Mesenchymal stem cell (in vitro differentiated cells and primary cell): ENCODE measurements at regions not wholly inside any gene's neighbourhood (a gene's known extent, or its start where the extent isn't known, plus 50 kb on each side); places are given as distances from the start of the nearest gene placed in this dataset.

Experiments used
- DNase-seq: peaks from one replicate; pipeline ENCODE4 v3.0.0-alpha.2; 2013
- H2AFZ ChIP-seq: one replicate; pipeline ENCODE4 v1.6.1; 2013; ENCODE audit warnings: low read depth, mild to moderate bottlenecking, control low read depth, inconsistent platforms, low read length, moderate library complexity
- H2AK5ac ChIP-seq: 2 replicates; pipeline ENCODE4 v1.6.1; 2013; ENCODE audit warnings: low read length, moderate library complexity, mild to moderate bottlenecking, inconsistent platforms; ENCODE audit not compliant: severe bottlenecking
- H2BK120ac ChIP-seq: one replicate; pipeline ENCODE4 v1.6.1; 2013; ENCODE audit warnings: low read depth, mild to moderate bottlenecking, inconsistent platforms, low read length, moderate library complexity
- H2BK12ac ChIP-seq, 2 experiments: one replicate each; pipeline ENCODE4 v1.6.1; 2013; ENCODE audit warnings: inconsistent platforms in 2 of 2, low read length in 2 of 2, mild to moderate bottlenecking in 2 of 2, moderate library complexity in 2 of 2, control low read depth in 1 of 2
- H2BK15ac ChIP-seq: one replicate; pipeline ENCODE4 v1.6.1; 2013; ENCODE audit warnings: mild to moderate bottlenecking, low read depth, inconsistent platforms; ENCODE audit not compliant: poor library complexity, severe bottlenecking
- H2BK5ac ChIP-seq: 2 replicates; pipeline ENCODE4 v1.6.1; 2013; ENCODE audit warnings: low read depth, mild to moderate bottlenecking, low read length, control low read depth, inconsistent platforms; ENCODE audit not compliant: poor library complexity, severe bottlenecking
- H3K14ac ChIP-seq, 2 experiments: one replicate each; pipeline ENCODE4 v1.6.1; 2013; ENCODE audit warnings: inconsistent platforms in 2 of 2, low read length in 2 of 2, control low read depth in 1 of 2, mild to moderate bottlenecking in 1 of 2, moderate library complexity in 1 of 2
- H3K18ac ChIP-seq, 2 experiments: one replicate each; pipeline ENCODE4 v1.6.1; 2013; ENCODE audit warnings: inconsistent platforms in 2 of 2, low read length in 2 of 2, control low read depth in 1 of 2, low read depth in 1 of 2, mild to moderate bottlenecking in 1 of 2
- H3K23ac ChIP-seq, 2 experiments: one replicate each; pipeline ENCODE4 v1.6.1; 2013; ENCODE audit warnings: inconsistent platforms in 2 of 2, low read length in 2 of 2, mild to moderate bottlenecking in 2 of 2, moderate library complexity in 2 of 2, control low read depth in 1 of 2
- H3K27ac ChIP-seq: 2 replicates; pipeline ENCODE4 v1.5.1; 2013; ENCODE audit warnings: mild to moderate bottlenecking, moderate library complexity, low read length, control low read depth, inconsistent platforms; ENCODE audit not compliant: poor library complexity, severe bottlenecking
- H3K27me3 ChIP-seq, 2 experiments: 2 replicates each; pipeline versions ENCODE4 v1.6.1 to v1.7.0; 2013; ENCODE audit warnings: low read length in 2 of 2, mild to moderate bottlenecking in 2 of 2, moderate library complexity in 2 of 2, control low read depth in 1 of 2, inconsistent platforms in 1 of 2; ENCODE audit not compliant: control insufficient read depth in 1 of 2, insufficient read depth in 1 of 2
- H3K36me3 ChIP-seq, 2 experiments: 2 replicates each; pipeline versions ENCODE4 v1.6.1 to v1.7.0; 2013; ENCODE audit warnings: low read length in 2 of 2, control low read depth in 1 of 2, inconsistent platforms in 1 of 2, low read depth in 1 of 2, mild to moderate bottlenecking in 1 of 2; ENCODE audit not compliant: insufficient read depth in 2 of 2, control insufficient read depth in 1 of 2
- H3K4ac ChIP-seq, 2 experiments: one replicate each; pipeline ENCODE4 v1.6.1; 2013; ENCODE audit warnings: inconsistent platforms in 2 of 2, low read length in 2 of 2, mild to moderate bottlenecking in 2 of 2, moderate library complexity in 2 of 2, control low read depth in 1 of 2, low read depth in 1 of 2
- H3K4me1 ChIP-seq: 2 replicates; pipeline ENCODE4 v1.6.1; 2013; ENCODE audit warnings: low read depth, low read length, control low read depth; ENCODE audit not compliant: control insufficient read depth, insufficient read depth
- H3K4me2 ChIP-seq: 2 replicates; pipeline ENCODE4 v1.6.1; 2013; ENCODE audit warnings: low read length, mild to moderate bottlenecking, inconsistent platforms; ENCODE audit not compliant: poor library complexity, severe bottlenecking
- H3K4me3 ChIP-seq, 2 experiments: 2 replicates each; pipeline versions ENCODE4 v1.5.1 to v1.7.0; 2013; ENCODE audit warnings: low read length in 2 of 2, mild to moderate bottlenecking in 2 of 2, control low read depth in 1 of 2, low read depth in 1 of 2; ENCODE audit not compliant: insufficient read depth in 1 of 2
- H3K79me1 ChIP-seq: replicated peaks from 2 replicates; pipeline ENCODE4 v1.6.1; 2013; ENCODE audit warnings: mild to moderate bottlenecking, control low read depth, low read length, inconsistent platforms; ENCODE audit not compliant: poor library complexity, severe bottlenecking
- H3K9ac ChIP-seq: 2 replicates; pipeline ENCODE4 v1.7.0; 2013; ENCODE audit warnings: mild to moderate bottlenecking, low read length, moderate library complexity
- H3K9me3 ChIP-seq: 2 replicates; pipeline ENCODE4 v1.7.0; 2013; ENCODE audit warnings: mild to moderate bottlenecking, low read length; ENCODE audit not compliant: control insufficient read depth
- H4K8ac ChIP-seq: one replicate; pipeline ENCODE4 v1.6.1; 2013; ENCODE audit warnings: inconsistent platforms, mild to moderate bottlenecking, low read length, moderate library complexity
- H4K91ac ChIP-seq: one replicate; pipeline ENCODE4 v1.6.1; 2013; ENCODE audit warnings: mild to moderate bottlenecking, low read length, inconsistent platforms
- WGBS: methylation state at CpG from one replicate; pipeline ENCODE4 v1.1.7; 2013; ENCODE audit warnings: mixed read lengths; 5-methylcytosine and 5-hydroxymethylcytosine counted together

DNA sequence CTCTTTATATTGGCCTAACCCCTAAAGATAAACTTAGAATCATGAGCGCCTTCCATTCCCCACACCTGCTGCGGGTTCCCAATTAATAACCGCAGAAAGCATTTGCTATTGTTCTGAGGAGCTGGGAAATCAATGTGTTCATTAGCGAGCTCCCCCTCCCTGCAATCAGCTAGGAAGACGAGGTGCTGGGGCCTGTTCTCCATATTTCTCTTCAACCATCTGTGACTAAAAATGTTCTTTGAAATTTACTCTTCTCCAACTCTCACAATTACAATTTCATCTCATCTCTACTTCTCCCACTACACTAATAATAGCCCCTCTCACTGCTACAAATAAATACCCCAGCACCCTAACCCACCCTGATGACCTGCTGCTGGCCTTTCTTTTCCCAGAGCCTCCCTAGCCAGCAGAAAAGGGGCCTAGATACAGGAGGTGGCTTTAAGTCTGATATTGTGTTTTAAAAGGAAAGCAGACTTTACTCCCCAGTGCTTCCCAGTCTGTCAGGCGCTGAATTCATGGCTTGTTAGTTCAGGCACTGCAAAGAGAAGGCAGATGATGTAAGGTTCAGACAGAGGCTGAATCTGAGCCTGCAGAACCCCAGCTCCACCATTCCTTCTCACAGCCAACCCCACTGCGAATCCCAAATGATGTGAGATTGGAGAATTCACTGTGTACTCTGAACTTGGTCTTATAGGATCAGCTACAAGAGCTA, 477.5 kb upstream of the DAB1 start:
- Histone ChIP-seq H3K18ac (no peak overlapping the region), H3K14ac (no peak overlapping the region), H3K27me3 (no peaks in the 10 kb centered on the region), H4K8ac (no peak overlapping the region), H2BK15ac (no peak overlapping the region), H4K91ac (no peak overlapping the region), H3K4me1 (no peaks in the 10 kb centered on the region), H2BK120ac (no peak overlapping the region), H3K23ac (no peak overlapping the region), H2BK5ac (no peak overlapping the region), H3K79me1 (no peaks in the 10 kb centered on the region), H3K4ac (no peak overlapping the region), H3K9ac (no peak overlapping the region), H3K9me3 (no peaks in the 10 kb centered on the region), H3K4me3 (no peak overlapping the region), H3K27ac (no peak overlapping the region), H3K4me2 (no peak overlapping the region), H2AK5ac (no peak overlapping the region), H2AFZ (no peak overlapping the region), H2BK12ac (no peak overlapping the region), H3K36me3 (no peaks in the 10 kb centered on the region)
- WGBS: 71% methylated on average over 6 of the region's 7 CpGs
- DNase-seq: no peak

- no peak for DNase-seq
- H4K8ac ChIP-seq: no peak overlapping the region
- H2BK15ac ChIP-seq: no peak overlapping the region
- H3K9me3 ChIP-seq: no peaks in the 10 kb centered on the region
- WGBS: no CpG with 5 or more reads among the region's 7 CpGs
- H3K4me3 ChIP-seq: no peak overlapping the region
- no peak overlapping the region for H2BK5ac ChIP-seq
- no peak overlapping the region for H3K9ac ChIP-seq
- no peaks in the 10 kb centered on the region for H3K4me1 ChIP-seq
- H2AK5ac ChIP-seq: no peak overlapping the region
- no peak overlapping the region for H3K4me2 ChIP-seq
- no peak overlapping the region for H3K14ac ChIP-seq
- H3K23ac ChIP-seq: no peak overlapping the region
- H2AFZ ChIP-seq: no peak overlapping the region
- no peaks in the 10 kb centered on the region for H3K36me3 ChIP-seq
- no peak overlapping the region for H2BK12ac ChIP-seq
- H4K91ac ChIP-seq: no peak overlapping the region
- no peak overlapping the region for H3K18ac ChIP-seq
- H3K27ac ChIP-seq: no peak overlapping the region
- no peaks in the 10 kb centered on the region for H3K79me1 ChIP-seq
- H3K27me3 ChIP-seq: no peaks in the 10 kb centered on the region
- H2BK120ac ChIP-seq: no peak overlapping the region
- no peak overlapping the region for H3K4ac ChIP-seq
Measured at GRCh38 chr1:57898531-57898930, 474.7 kb upstream of the DAB1 start.

DNA sequence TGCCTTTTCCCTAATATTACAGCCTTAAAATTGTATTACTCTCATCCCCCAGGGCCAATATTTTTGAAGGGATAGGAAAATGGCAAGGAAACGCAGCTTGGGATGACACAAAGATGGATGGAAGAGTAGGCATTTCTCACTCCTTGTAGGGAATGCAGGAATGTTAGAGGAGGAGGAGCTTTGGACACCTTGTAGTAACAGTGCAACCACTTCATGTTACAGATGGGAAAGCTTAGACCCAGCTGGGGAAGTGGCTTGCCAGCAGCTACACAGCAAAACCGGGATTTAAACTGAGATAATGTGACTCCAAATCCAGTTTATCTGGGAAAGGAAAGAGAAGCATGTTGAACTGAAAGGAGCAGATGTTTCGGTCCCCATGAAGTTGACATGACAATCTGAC, 473.7 kb upstream of the DAB1 start:
- no peak overlapping the region for H2BK12ac ChIP-seq
- H3K4me1 ChIP-seq: no peaks in the 10 kb centered on the region
- H3K36me3 ChIP-seq: no peaks in the 10 kb centered on the region
- H3K9me3 ChIP-seq: no peaks in the 10 kb centered on the region
- no peak overlapping the region for H4K8ac ChIP-seq
- H3K27me3 ChIP-seq: no peaks in the 10 kb centered on the region
- H2BK5ac ChIP-seq: no peak overlapping the region
- WGBS: 59% methylated on average over 3 of the region's 3 CpGs
- H3K4me2 ChIP-seq: no peak overlapping the region
- H3K23ac ChIP-seq: no peak overlapping the region
- H4K91ac ChIP-seq: no peak overlapping the region
- H3K18ac ChIP-seq: no peak overlapping the region
- H2AFZ ChIP-seq: no peak overlapping the region
- H3K4me3 ChIP-seq: no peak overlapping the region
- H2AK5ac ChIP-seq: no peak overlapping the region
- no peak overlapping the region for H3K4ac ChIP-seq
- H2BK120ac ChIP-seq: no peak overlapping the region
- no peaks in the 10 kb centered on the region for H3K79me1 ChIP-seq
- no peak overlapping the region for H3K14ac ChIP-seq
- H2BK15ac ChIP-seq: no peak overlapping the region
- no peak for DNase-seq
- H3K9ac ChIP-seq: no peak overlapping the region
- no peak overlapping the region for H3K27ac ChIP-seq

- Histone ChIP-seq H3K27ac (no peak overlapping the region), H3K27me3 (no peaks in the 10 kb centered on the region), H3K4me1 (no peaks in the 10 kb centered on the region), H2BK12ac (no peak overlapping the region), H2BK15ac (no peak overlapping the region), H2AFZ (no peak overlapping the region), H2BK120ac (no peak overlapping the region), H3K36me3 (no peaks in the 10 kb centered on the region), H3K14ac (no peak overlapping the region), H3K18ac (no peak overlapping the region), H3K9ac (no peak overlapping the region), H3K79me1 (no peaks in the 10 kb centered on the region), H4K91ac (no peak overlapping the region), H2AK5ac (no peak overlapping the region), H3K4me3 (no peak overlapping the region), H3K23ac (no peak overlapping the region), H3K9me3 (no peaks in the 10 kb centered on the region), H3K4me2 (no peak overlapping the region), H4K8ac (no peak overlapping the region), H3K4ac (no peak overlapping the region), H2BK5ac (no peak overlapping the region)
- DNase-seq: no peak
- 38% methylated on average over 3 of the region's 3 CpGs for WGBS
Measured at GRCh38 chr1:57894315-57894714, 470.5 kb upstream of the DAB1 start.
